ENCODE measurements at regions not wholly inside any gene's neighbourhood (a gene's known extent, or its start where the extent isn't known, plus 50 kb on each side); places are given as distances from the start of the nearest gene placed in this dataset.

DNA sequence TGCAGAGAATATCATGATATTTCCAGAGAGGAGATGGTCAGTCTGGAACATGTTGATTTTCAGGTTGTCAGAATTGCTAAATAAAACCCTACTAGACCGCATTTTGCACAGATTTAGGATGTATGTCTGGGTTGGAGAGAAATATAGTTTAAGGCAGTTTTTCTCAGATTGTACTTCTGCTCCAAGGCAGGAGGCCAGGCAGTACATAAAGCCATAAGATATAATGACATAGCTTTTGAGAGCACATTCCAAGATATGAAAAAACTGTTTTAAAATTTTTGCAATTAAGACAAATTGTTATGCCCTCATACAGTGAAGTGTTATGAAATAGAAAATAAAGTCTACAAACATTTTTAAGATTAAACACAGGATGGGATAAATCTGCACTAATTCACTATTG, 301.8 kb upstream of the CBLB start:
- Histone ChIP-seq H3K27me3 (ENCODE audit: control insufficient read depth, insufficient read depth) (no peaks in the 10 kb centered on the region), H3K4me3 (ENCODE audit: low read length) (no peak overlapping the region), H3K9me3 (ENCODE audit: control insufficient read depth, low read length) (no peaks in the 10 kb centered on the region), H3K4me1 (ENCODE audit: control insufficient read depth, insufficient read depth, low read length) (peaks cover 1% of the 10 kb centered on the region), H3K27ac (ENCODE audit: low read length) (no peak overlapping the region)
- no peak for DNase-seq
- intact Hi-C loops (cut with DNase I): no loop called here
- 78% methylated on average over 1 of the region's 1 CpG for WGBS
- ATAC-seq: no peak

DNA sequence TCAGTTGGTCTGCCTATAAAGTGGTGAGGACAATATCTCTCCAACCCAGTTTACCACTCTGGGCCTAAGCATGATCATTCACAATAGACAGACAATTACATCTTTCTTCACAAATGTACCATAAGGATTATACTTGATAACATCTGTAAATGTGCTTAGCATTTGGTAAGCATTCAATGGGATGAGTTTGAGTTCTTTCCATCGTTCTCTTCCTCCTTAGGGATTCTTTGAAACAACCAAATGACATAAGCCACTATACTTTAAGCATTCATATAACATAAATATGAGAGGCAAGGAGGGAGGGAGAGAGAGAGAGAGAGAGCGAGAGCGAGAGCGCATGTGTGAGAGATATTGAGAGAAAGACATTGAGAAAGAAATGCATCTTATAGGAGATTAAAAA, 303.3 kb upstream of the CBLB start:
- ATAC-seq (no peak), DNase-seq (no peak)
- peaks cover 1% of the 10 kb centered on the region for H3K4me1 ChIP-seq (ENCODE audit: control insufficient read depth, insufficient read depth, low read length)
- WGBS: 81% methylated on average over 4 of the region's 4 CpGs
- no peaks in the 10 kb centered on the region for H3K27me3 ChIP-seq (ENCODE audit: control insufficient read depth, insufficient read depth)
- no peak overlapping the region for H3K4me3 ChIP-seq (ENCODE audit: low read length)
- intact Hi-C loops (cut with DNase I): no loop called here
- no peaks in the 10 kb centered on the region for H3K9me3 ChIP-seq (ENCODE audit: control insufficient read depth, low read length)
- no peak overlapping the region for H3K27ac ChIP-seq (ENCODE audit: low read length)

DNA sequence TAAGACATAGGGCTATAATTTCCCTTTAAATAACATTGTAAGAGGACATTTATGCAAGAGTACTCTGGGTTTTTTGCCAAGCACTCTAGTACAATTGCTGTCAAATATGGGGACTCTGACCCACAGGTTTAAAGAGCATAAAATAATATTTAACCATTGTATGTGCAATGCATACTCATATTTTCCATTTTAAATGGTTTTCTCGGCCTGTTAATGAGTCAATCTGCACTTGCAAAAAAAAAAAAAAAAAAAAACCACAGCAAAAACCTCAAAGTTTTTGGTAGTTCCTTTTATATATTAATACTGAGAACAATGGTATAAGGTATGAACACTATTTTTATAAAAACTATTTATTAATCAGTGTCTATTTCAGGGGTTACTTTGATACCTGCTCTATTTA, 304.0 kb upstream of the CBLB start:
- Histone ChIP-seq H3K4me1 (ENCODE audit: control insufficient read depth, insufficient read depth, low read length) (peaks cover 1% of the 10 kb centered on the region), H3K27ac (ENCODE audit: low read length) (no peak overlapping the region), H3K27me3 (ENCODE audit: control insufficient read depth, insufficient read depth) (no peaks in the 10 kb centered on the region), H3K9me3 (ENCODE audit: control insufficient read depth, low read length) (no peaks in the 10 kb centered on the region), H3K4me3 (ENCODE audit: low read length) (no peak overlapping the region)
- intact Hi-C loops (cut with DNase I): no loop called here
- DNase-seq: no peak
- WGBS: 71% methylated on average over 1 of the region's 1 CpG
- ATAC-seq: no peak

DNA sequence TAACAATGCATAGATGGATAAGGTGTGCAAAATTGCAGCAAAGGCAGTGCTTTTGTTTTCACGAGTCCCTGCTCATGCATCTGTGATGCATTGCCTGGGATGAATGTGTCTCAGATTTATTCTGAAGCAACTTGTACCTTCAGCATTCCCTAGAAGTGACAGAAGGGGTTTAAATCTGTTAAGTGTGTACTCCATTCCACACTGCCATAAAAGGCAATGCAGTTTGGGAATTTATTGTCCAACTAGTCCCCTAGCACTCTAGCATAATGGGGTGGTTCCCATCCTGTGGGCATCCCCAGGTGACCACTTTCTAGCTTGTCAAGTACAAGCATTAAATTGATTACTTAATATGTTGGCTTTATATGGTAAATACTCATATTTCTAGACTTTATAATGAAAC, 306.5 kb upstream of the CBLB start:
- Histone ChIP-seq H3K9me3 (ENCODE audit: control insufficient read depth, low read length) (no peaks in the 10 kb centered on the region), H3K4me3 (ENCODE audit: low read length) (no peak overlapping the region), H3K4me1 (ENCODE audit: control insufficient read depth, insufficient read depth, low read length) (peaks cover 1% of the 10 kb centered on the region), H3K27ac (ENCODE audit: low read length) (no peak overlapping the region), H3K27me3 (ENCODE audit: control insufficient read depth, insufficient read depth) (no peaks in the 10 kb centered on the region)
- ATAC-seq (no peak), DNase-seq (no peak)
- intact Hi-C loops (cut with DNase I): no loop called here
- 95% methylated on average over 1 of the region's 1 CpG for WGBS

DNA sequence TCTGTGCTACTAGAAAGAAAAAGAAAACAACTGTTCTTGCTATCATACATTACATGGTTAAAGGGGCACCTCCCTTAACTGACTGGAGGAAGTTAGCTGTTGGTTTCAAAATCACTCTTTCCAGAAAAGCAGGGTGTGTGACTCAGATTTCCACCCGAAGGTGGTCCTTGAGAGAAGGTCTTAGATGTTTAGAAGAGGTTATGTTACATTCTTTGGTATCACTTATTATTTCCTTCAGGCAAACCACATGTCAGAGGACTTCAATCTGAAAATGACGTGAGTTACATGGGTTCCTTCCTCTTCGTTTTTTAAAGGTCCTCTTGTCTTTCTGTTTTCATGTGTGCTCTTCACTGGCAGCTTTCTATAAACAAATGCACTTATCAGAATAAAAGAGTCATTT, 307.9 kb upstream of the CBLB start:
- no peak for ATAC-seq
- Histone ChIP-seq H3K4me3 (ENCODE audit: low read length) (peak overlapping the region; percentile 32), H3K27me3 (ENCODE audit: control insufficient read depth, insufficient read depth) (no peaks in the 10 kb centered on the region), H3K27ac (ENCODE audit: low read length) (no peak overlapping the region), H3K9me3 (ENCODE audit: control insufficient read depth, low read length) (no peaks in the 10 kb centered on the region), H3K4me1 (ENCODE audit: control insufficient read depth, insufficient read depth, low read length) (peaks cover 1% of the 10 kb centered on the region)
- intact Hi-C loops (cut with DNase I): no loop called here
- DNase-seq: no peak
- WGBS: 33% methylated on average over 3 of the region's 3 CpGs

DNA sequence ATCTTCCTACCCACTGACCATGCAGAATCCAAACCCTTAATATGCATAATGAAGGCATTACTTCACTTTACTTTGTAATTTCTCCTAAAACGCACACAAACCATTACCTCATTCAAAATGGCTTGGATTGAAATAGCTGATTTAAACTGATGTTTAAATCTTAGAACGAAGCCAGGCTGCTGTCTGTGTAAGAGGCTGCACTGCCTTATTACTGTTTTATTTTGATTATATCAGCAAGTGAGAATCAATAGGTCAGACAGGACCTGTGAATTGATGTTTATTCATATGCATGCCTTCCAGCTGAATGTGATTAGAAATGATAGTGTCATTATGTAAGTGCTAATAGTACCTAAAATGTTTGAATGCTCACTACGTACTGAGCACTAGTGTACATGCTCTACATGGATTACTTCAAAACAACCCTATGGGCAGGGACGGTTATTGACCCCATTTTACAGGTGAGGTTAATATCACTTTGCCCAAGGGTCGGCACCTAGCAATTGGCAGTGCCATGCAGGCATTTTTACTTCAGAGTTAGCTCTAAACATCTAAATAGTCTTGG, 314.2 kb upstream of the CBLB start:
- ATAC-seq: no peak
- Histone ChIP-seq H3K9me3 (ENCODE audit: control insufficient read depth, low read length) (no peaks in the 10 kb centered on the region), H3K4me3 (ENCODE audit: low read length) (no peak overlapping the region), H3K4me1 (ENCODE audit: control insufficient read depth, insufficient read depth, low read length) (no peaks in the 10 kb centered on the region), H3K27me3 (ENCODE audit: control insufficient read depth, insufficient read depth) (no peaks in the 10 kb centered on the region), H3K27ac (ENCODE audit: low read length) (no peak overlapping the region)
- intact Hi-C loops (cut with DNase I): no loop called here
- DNase-seq: no peak
- 88% methylated on average over 5 of the region's 5 CpGs for WGBS

DNA sequence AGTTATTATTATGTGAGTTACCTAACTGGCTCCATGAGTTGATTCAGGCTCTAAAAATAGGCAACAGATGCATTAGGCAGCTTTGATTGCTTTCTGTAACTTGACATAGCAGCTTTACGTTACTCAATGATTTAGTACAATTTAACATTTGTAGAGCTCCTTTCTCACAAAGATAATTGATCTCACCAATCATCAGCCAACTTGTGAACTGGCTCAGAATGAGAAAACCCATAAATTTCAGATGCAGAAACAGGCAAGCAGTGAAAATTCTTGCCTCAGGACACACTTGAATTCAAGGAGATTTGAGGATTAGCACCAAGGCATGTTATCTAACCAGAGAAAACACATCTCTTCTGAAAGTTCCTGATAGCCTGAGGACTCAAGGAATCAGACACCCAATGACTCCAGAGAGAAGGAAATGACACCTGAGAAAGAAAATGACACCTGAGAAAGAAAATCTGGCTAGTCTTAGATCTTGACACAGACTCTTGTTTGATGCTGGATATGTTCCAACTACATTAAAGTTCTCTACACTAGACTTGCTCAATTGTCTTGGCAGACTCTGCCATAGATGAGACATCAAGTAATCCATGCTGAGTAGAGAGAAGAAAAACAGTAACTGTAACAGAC, 315.1 kb upstream of the CBLB start:
- Histone ChIP-seq H3K27ac (ENCODE audit: low read length) (no peak overlapping the region), H3K4me3 (ENCODE audit: low read length) (no peak overlapping the region), H3K9me3 (ENCODE audit: control insufficient read depth, low read length) (no peaks in the 10 kb centered on the region), H3K27me3 (ENCODE audit: control insufficient read depth, insufficient read depth) (no peaks in the 10 kb centered on the region), H3K4me1 (ENCODE audit: control insufficient read depth, insufficient read depth, low read length) (no peaks in the 10 kb centered on the region)
- DNase-seq (no peak), ATAC-seq (no peak)
- WGBS: 72% methylated on average over 1 of the region's 1 CpG
- intact Hi-C loops (cut with DNase I): no loop called here

DNA sequence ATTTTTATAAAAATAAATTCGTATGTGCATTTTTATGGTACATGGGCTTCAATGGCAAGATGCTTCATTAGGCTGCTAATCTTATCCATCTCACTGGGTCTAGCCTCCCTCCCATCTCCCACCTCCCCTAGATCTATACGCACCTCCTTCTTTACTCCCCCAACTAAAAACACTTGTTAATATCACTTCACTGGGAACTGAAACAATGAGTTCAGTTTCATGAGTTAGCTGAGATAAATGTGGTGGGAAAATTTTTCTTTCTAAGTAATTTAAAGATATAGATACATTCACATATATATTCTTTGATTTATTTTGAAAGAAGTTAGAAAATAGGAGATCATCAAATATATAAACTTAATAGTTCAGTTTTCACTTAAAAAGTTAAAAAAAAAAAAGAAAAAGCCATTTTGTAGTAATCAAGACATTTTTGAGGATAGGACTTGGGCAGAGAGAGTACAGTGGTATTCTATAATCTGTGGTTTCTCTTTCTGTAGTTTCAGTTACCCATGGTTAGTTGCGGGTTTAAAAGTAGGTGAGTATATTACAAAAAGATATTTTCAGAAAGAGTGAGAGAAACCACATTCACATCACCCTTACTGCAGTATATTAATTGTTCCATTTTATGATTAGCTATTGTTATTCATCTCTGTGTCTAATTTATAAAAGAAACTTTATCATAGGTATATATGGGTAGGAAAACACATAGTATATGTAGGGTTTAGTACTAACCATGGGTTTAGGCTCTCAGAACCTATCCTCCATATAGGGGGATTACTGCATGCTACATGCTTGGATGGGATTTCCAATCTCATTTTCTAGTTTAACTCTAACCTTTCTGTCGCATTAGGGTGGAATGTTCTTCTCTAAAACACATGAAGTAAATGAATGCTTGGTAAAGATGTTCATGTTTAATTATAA, 316.0 kb upstream of the CBLB start:
- no peak for ATAC-seq
- no peak overlapping the region for H3K4me3 ChIP-seq (ENCODE audit: low read length)
- no peak for DNase-seq
- no peaks in the 10 kb centered on the region for H3K4me1 ChIP-seq (ENCODE audit: control insufficient read depth, insufficient read depth, low read length)
- no peak overlapping the region for H3K27ac ChIP-seq (ENCODE audit: low read length)
- intact Hi-C loops (cut with DNase I): no loop called here
- WGBS: 93% methylated on average over 4 of the region's 4 CpGs
- no peaks in the 10 kb centered on the region for H3K9me3 ChIP-seq (ENCODE audit: control insufficient read depth, low read length)
- H3K27me3 ChIP-seq (ENCODE audit: control insufficient read depth, insufficient read depth): no peaks in the 10 kb centered on the region

DNA sequence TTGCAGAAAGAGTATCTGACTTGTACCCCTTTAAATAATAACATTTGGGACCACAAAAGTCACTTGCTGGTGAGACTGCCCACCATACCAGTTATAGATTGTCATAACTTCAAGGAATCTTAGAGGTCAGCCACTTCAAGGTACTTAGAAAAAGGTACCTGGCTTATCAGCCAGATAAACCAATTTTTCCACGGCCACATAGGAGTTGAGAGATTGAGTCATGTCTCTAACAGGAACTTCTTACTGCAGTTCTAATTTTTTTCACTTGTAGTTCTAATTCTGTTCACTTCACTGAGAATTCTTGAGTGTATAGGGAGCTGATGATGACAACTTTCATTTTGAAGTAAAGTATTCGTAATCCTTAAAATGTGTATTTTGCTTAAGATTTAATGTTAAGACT, 317.1 kb upstream of the CBLB start:
- Histone ChIP-seq H3K4me3 (ENCODE audit: low read length) (no peak overlapping the region), H3K9me3 (ENCODE audit: control insufficient read depth, low read length) (no peaks in the 10 kb centered on the region), H3K27ac (ENCODE audit: low read length) (no peak overlapping the region), H3K27me3 (ENCODE audit: control insufficient read depth, insufficient read depth) (no peaks in the 10 kb centered on the region), H3K4me1 (ENCODE audit: control insufficient read depth, insufficient read depth, low read length) (no peaks in the 10 kb centered on the region)
- no peak for ATAC-seq
- DNase-seq: no peak
- WGBS: 82% methylated on average over 2 of the region's 2 CpGs
- intact Hi-C loops (cut with DNase I): no loop called here

DNA sequence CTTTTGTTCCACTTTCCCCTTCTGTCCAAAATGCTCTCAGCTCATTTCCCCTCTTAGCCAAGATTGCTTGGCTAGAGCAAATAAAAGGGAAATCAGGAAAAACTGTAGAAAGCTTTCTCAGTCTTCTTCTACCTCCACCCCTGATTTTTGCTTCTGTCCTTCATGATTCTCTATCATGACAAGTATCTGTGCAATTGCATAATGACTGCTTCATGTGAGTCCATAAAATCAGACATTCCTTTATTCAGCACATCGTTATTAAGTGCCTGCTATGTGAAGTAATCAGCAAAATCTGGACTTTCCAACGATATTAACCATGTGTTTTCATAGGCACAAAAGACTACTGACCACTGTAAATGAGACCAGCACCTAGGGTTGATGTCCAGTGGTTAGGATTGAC, 321.5 kb upstream of the CBLB start:
- intact Hi-C loops (cut with DNase I): no loop called here
- no peak for DNase-seq
- ATAC-seq: no peak
- 70% methylated on average over 2 of the region's 2 CpGs for WGBS
- Histone ChIP-seq H3K27me3 (ENCODE audit: control insufficient read depth, insufficient read depth) (no peaks in the 10 kb centered on the region), H3K4me3 (ENCODE audit: low read length) (no peak overlapping the region), H3K9me3 (ENCODE audit: control insufficient read depth, low read length) (no peaks in the 10 kb centered on the region), H3K4me1 (ENCODE audit: control insufficient read depth, insufficient read depth, low read length) (no peaks in the 10 kb centered on the region), H3K27ac (ENCODE audit: low read length) (no peak overlapping the region)

DNA sequence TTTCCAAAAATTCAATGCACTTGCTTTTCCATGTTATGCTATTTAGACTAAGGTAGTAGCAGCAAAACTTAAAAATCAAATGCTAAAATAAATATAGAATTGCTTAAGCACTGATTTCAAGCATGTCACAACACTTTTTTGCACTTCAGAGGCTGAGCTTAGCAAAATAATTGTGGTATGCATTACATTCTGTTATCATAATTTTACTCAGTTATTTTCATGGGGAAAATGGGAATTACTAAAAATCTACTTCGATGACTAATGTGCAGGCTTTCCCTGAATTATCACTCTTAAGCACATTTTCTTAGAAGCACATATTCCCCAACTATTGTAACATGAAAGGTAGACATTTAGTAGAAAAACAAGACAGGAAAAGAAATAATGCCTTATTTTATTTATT, 322.4 kb upstream of the CBLB start:
- no peak for ATAC-seq
- Histone ChIP-seq H3K27ac (ENCODE audit: low read length) (no peak overlapping the region), H3K4me1 (ENCODE audit: control insufficient read depth, insufficient read depth, low read length) (no peaks in the 10 kb centered on the region), H3K9me3 (ENCODE audit: control insufficient read depth, low read length) (no peaks in the 10 kb centered on the region), H3K4me3 (ENCODE audit: low read length) (no peak overlapping the region), H3K27me3 (ENCODE audit: control insufficient read depth, insufficient read depth) (no peaks in the 10 kb centered on the region)
- no peak for DNase-seq
- intact Hi-C loops (cut with DNase I): no loop called here
- WGBS: 70% methylated on average over 1 of the region's 1 CpG

Data from right cardiac atrium (tissue), 5 donors.